CD4-positive, CD25-positive, alpha-beta regulatory T cell (primary cell): ENCODE measurements at regions not wholly inside any gene's neighbourhood (a gene's known extent, or its start where the extent isn't known, plus 50 kb on each side); places are given as distances from the start of the nearest gene placed in this dataset.

ENCODE experiments used
- ATAC-seq, 2 donors: fragments of 150-1000 bp; cut with Tn5 transposase; one replicate each; pipeline ENCODE4 v1.10.0; 2021; ENCODE audit warnings: low read depth in 2 of 2, moderate number of reproducible peaks in 2 of 2, moderate library complexity in 1 of 2
- DNase-seq, 3 donors: peaks; one replicate each; pipeline versions ENCODE4 v3.0.0 to v3.0.0-alpha.2; 2012 to 2022; ENCODE audit warnings: mixed read lengths in 1 of 3
- H3K27ac ChIP-seq: one replicate; pipeline ENCODE4 v1.7.0; 2013; ENCODE audit warnings: mild to moderate bottlenecking, low read length; ENCODE audit not compliant: insufficient read depth, poor library complexity, severe bottlenecking
- H3K27me3 ChIP-seq: one replicate; pipeline ENCODE4 v1.7.0; 2013; ENCODE audit warnings: low read length; ENCODE audit not compliant: control insufficient read depth, insufficient read depth
- H3K36me3 ChIP-seq: one replicate; pipeline ENCODE4 v1.7.0; 2013; ENCODE audit warnings: mild to moderate bottlenecking, low read length, moderate library complexity; ENCODE audit not compliant: control insufficient read depth, insufficient read depth
- H3K4me1 ChIP-seq: 2 replicates; pipeline ENCODE4 v1.7.0; 2013; ENCODE audit warnings: mild to moderate bottlenecking, low read length; ENCODE audit not compliant: insufficient read depth, control insufficient read depth, poor library complexity, severe bottlenecking
- H3K4me3 ChIP-seq: one replicate; pipeline ENCODE4 v1.7.0; 2013; ENCODE audit warnings: low read depth, mild to moderate bottlenecking, low read length, moderate library complexity
- H3K9me3 ChIP-seq, 2 experiments: 1 replicate in 1 of 2; 2 replicates in 1 of 2; pipeline ENCODE4 v1.7.0; 2013; ENCODE audit warnings: low read length in 2 of 2, mild to moderate bottlenecking in 1 of 2, moderate library complexity in 1 of 2; ENCODE audit not compliant: control insufficient read depth in 2 of 2
- H3K27ac Mint-ChIP-seq, 3 donors: one replicate each; pipeline ENCODE4 v1.8.0; 2020 to 2022; ENCODE audit warnings: mild to moderate bottlenecking in 3 of 3, mixed read lengths in 3 of 3, moderate library complexity in 2 of 3
- H3K27me3 Mint-ChIP-seq: one replicate; pipeline ENCODE4 v1.8.0; 2022; ENCODE audit warnings: mild to moderate bottlenecking, mixed read lengths
- H3K36me3 Mint-ChIP-seq: one replicate; pipeline ENCODE4 v1.8.0; 2020; ENCODE audit warnings: mixed read lengths
- H3K4me1 Mint-ChIP-seq, 4 donors: one replicate each; pipeline ENCODE4 v1.8.0; 2020 to 2022; ENCODE audit warnings: mixed read lengths in 4 of 4, mild to moderate bottlenecking in 1 of 4
- H3K4me3 Mint-ChIP-seq, 4 donors: one replicate each; pipeline ENCODE4 v1.8.0; 2020 to 2022; ENCODE audit warnings: mild to moderate bottlenecking in 4 of 4, mixed read lengths in 4 of 4, moderate library complexity in 3 of 4
- H3K9me3 Mint-ChIP-seq, 7 donors: one replicate each; pipeline ENCODE4 v1.8.0; 2020 to 2022; ENCODE audit warnings: mixed read lengths in 7 of 7, mild to moderate bottlenecking in 3 of 7, moderate library complexity in 2 of 7

DNA sequence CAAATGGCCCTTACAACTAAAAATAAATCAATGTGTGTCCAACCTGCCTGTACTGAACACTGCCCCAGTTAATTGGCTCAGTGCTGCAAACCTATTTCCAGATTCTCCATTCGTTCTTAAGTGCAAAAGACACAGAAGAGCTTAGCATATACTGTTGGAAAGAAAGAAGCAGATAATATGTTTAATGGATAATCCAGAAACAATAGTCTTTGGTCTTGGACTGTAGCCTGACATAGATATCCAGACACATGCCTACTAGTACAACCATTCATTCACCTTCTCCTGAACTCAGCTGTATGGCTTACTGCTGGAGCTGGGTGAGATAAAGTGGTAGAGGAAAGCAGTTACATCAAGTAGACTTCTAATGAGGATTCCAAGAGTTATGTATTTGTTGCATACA is 77.0 kb downstream of the LUZP4 start:
- H3K36me3 ChIP-seq, result no peaks in the 10 kb centered on the region
- no peak overlapping the region for H3K27ac ChIP-seq
- H3K4me3 ChIP-seq, result no peak overlapping the region
- Mint-ChIP-seq H3K9me3 (peaks cover 0 to 5% (median 0%) of the 10 kb centered on the region in 7 donors), H3K36me3 (no peaks in the 10 kb centered on the region), H3K4me1 (no peaks in the 10 kb centered on the region), H3K27ac (no peak overlapping the region), H3K4me3 (no peak overlapping the region), H3K27me3 (no peaks in the 10 kb centered on the region)
- ATAC-seq, result no peak
- H3K9me3 ChIP-seq, result no peaks in the 10 kb centered on the region
- no peaks in the 10 kb centered on the region for H3K27me3 ChIP-seq
- H3K4me1 ChIP-seq, result no peaks in the 10 kb centered on the region
- no peak for DNase-seq

GRCh38 chrX:115367455-115367854 is 77.9 kb downstream of the LUZP4 start:
- no peaks in the 10 kb centered on the region for H3K27me3 Mint-ChIP-seq
- ATAC-seq, result no peak
- no peak overlapping the region for H3K27ac Mint-ChIP-seq

DNA sequence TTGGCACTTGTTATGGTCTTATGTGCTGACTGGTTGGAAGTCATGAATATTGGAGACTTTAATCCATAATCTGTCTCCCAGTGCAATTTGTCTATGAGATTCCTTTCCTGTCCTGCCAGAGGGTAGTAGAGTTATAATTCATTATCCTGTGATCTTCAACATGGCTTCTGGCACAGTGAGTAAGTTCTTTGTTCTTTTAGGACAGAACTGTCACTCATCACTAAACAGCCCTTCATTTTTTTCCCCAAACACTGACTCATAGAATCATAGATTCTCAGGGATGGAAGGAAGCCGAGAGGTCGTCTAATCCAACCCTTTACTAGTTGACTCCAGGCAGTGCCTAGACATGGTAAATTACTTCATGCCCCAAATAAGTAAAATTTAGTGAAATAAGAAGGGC is 78.4 kb downstream of the LUZP4 start:
- ATAC-seq, result no peak
- Mint-ChIP-seq H3K36me3 (no peaks in the 10 kb centered on the region), H3K27me3 (no peaks in the 10 kb centered on the region), H3K27ac (no peak overlapping the region), H3K9me3 (peaks cover 0 to 5% (median 0%) of the 10 kb centered on the region in 7 donors), H3K4me3 (no peak overlapping the region), H3K4me1 (no peaks in the 10 kb centered on the region)
- Histone ChIP-seq H3K4me3 (no peak overlapping the region), H3K4me1 (no peaks in the 10 kb centered on the region), H3K27ac (no peak overlapping the region), H3K27me3 (no peaks in the 10 kb centered on the region), H3K9me3 (no peaks in the 10 kb centered on the region), H3K36me3 (no peaks in the 10 kb centered on the region)
- no peak for DNase-seq

More at GRCh38 chrX:115367455-115367854, 77.9 kb downstream of the LUZP4 start:
- DNase-seq, result no peak
- Histone ChIP-seq H3K9me3 (no peaks in the 10 kb centered on the region), H3K36me3 (no peaks in the 10 kb centered on the region), H3K27ac (no peak overlapping the region), H3K27me3 (no peaks in the 10 kb centered on the region), H3K4me3 (no peak overlapping the region), H3K4me1 (no peaks in the 10 kb centered on the region)
- no peak overlapping the region for H3K4me3 Mint-ChIP-seq
- H3K4me1 Mint-ChIP-seq, result no peaks in the 10 kb centered on the region
- H3K36me3 Mint-ChIP-seq, result no peaks in the 10 kb centered on the region
- H3K9me3 Mint-ChIP-seq, result peaks cover 0 to 5% (median 0%) of the 10 kb centered on the region in 7 donors

DNA sequence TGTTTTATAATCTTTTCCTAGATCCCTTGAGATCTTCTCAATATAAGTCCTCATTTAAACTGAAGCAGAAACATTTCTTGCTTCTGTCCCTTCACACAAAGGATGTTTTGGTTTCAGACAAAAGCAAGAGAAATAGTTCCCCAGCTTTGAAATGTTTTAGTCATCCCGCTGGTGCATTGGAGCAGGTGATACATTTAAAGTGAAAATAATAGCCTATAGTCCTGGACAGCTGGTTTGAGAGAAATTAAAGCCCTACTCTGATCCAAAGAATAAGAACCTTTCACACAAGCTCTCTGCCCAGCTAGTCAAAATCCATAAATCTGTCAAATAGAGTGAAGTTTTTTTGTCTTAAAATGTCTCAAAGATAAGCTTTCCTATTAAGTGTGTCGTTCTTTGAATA is 79.4 kb downstream of the LUZP4 start:
- Mint-ChIP-seq H3K36me3 (no peaks in the 10 kb centered on the region), H3K9me3 (peaks cover 0 to 1% (median 0%) of the 10 kb centered on the region in 7 donors), H3K27ac (no peak overlapping the region), H3K27me3 (no peaks in the 10 kb centered on the region), H3K4me1 (no peaks in the 10 kb centered on the region), H3K4me3 (no peak overlapping the region)
- ATAC-seq (no peak), DNase-seq (no peak)
- Histone ChIP-seq H3K27ac (no peak overlapping the region), H3K36me3 (no peaks in the 10 kb centered on the region), H3K27me3 (no peaks in the 10 kb centered on the region), H3K9me3 (no peaks in the 10 kb centered on the region), H3K4me3 (no peak overlapping the region), H3K4me1 (no peaks in the 10 kb centered on the region)

- no peak overlapping the region for H3K27ac ChIP-seq
- ATAC-seq (no peak), DNase-seq (no peak)
- Mint-ChIP-seq H3K27ac (no peak overlapping the region), H3K36me3 (no peaks in the 10 kb centered on the region), H3K9me3 (no peaks in the 10 kb centered on the region), H3K27me3 (no peaks in the 10 kb centered on the region), H3K4me3 (no peak overlapping the region), H3K4me1 (no peaks in the 10 kb centered on the region)
- no peaks in the 10 kb centered on the region for H3K9me3 ChIP-seq
- H3K4me3 ChIP-seq, result no peak overlapping the region
- no peaks in the 10 kb centered on the region for H3K36me3 ChIP-seq
- no peaks in the 10 kb centered on the region for H3K27me3 ChIP-seq
- H3K4me1 ChIP-seq, result no peaks in the 10 kb centered on the region
Measured at GRCh38 chrX:115372152-115372551, 82.6 kb downstream of the LUZP4 start.

GRCh38 chrX:115373308-115373707 is 83.8 kb downstream of the LUZP4 start:
- no peaks in the 10 kb centered on the region for H3K9me3 Mint-ChIP-seq
- Histone ChIP-seq H3K9me3 (no peaks in the 10 kb centered on the region), H3K4me3 (no peak overlapping the region), H3K36me3 (no peaks in the 10 kb centered on the region), H3K27me3 (no peaks in the 10 kb centered on the region), H3K4me1 (no peaks in the 10 kb centered on the region), H3K27ac (no peak overlapping the region)
- no peak overlapping the region for H3K27ac Mint-ChIP-seq
- H3K4me3 Mint-ChIP-seq, result no peak overlapping the region
- ATAC-seq, result no peak
- no peak for DNase-seq
- no peaks in the 10 kb centered on the region for H3K27me3 Mint-ChIP-seq
- no peaks in the 10 kb centered on the region for H3K36me3 Mint-ChIP-seq
- H3K4me1 Mint-ChIP-seq, result no peaks in the 10 kb centered on the region

DNA sequence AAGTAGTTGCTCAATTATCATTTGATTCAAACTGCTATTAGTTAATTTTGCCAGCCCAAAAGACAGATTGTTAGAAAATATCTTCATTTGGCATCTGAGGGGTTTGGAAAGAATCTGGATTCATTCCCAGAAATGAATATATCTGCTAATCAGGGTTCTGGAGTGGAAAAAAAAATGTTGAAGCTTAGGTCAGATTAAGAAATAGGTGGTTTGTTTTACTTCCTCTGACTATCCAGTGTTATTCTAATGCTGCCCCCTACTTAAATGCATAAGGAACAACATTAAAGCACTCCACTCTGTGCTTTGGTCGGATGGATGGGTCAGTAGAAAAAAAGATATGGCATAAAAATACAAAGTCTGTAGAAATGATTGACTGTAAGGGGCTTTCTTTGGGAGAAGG is 89.0 kb downstream of the LUZP4 start:
- no peaks in the 10 kb centered on the region for H3K36me3 ChIP-seq
- H3K9me3 ChIP-seq, result no peaks in the 10 kb centered on the region
- no peak overlapping the region for H3K4me3 ChIP-seq
- no peaks in the 10 kb centered on the region for H3K4me1 ChIP-seq
- H3K27ac ChIP-seq, result no peak overlapping the region
- H3K4me1 Mint-ChIP-seq, result no peaks in the 10 kb centered on the region
- no peaks in the 10 kb centered on the region for H3K27me3 ChIP-seq
- DNase-seq (no peak), ATAC-seq (no peak)
- H3K9me3 Mint-ChIP-seq, result peaks cover 0 to 1% (median 0%) of the 10 kb centered on the region in 7 donors
- H3K36me3 Mint-ChIP-seq, result no peaks in the 10 kb centered on the region
- H3K27me3 Mint-ChIP-seq, result no peaks in the 10 kb centered on the region
- no peak overlapping the region for H3K27ac Mint-ChIP-seq
- H3K4me3 Mint-ChIP-seq, result no peak overlapping the region

- H3K4me1 Mint-ChIP-seq, result no peaks in the 10 kb centered on the region
- peaks cover 0 to 1% (median 0%) of the 10 kb centered on the region in 7 donors for H3K9me3 Mint-ChIP-seq
- no peak overlapping the region for H3K27ac Mint-ChIP-seq
- Histone ChIP-seq H3K9me3 (no peaks in the 10 kb centered on the region), H3K4me3 (no peak overlapping the region), H3K36me3 (no peaks in the 10 kb centered on the region), H3K4me1 (no peaks in the 10 kb centered on the region), H3K27me3 (no peaks in the 10 kb centered on the region), H3K27ac (no peak overlapping the region)
- H3K36me3 Mint-ChIP-seq, result no peaks in the 10 kb centered on the region
- H3K27me3 Mint-ChIP-seq, result no peaks in the 10 kb centered on the region
- DNase-seq, result no peak
- H3K4me3 Mint-ChIP-seq, result no peak overlapping the region
- no peak for ATAC-seq
Measured at GRCh38 chrX:115387327-115387726, 97.8 kb downstream of the LUZP4 start.
